Astrocyte (in vitro differentiated cells and primary cell): ENCODE measurements at regions not wholly inside any gene's neighbourhood (a gene's known extent, or its start where the extent isn't known, plus 50 kb on each side); places are given as distances from the start of the nearest gene placed in this dataset.

Source experiments
- DNase-seq: peaks from one replicate; pipeline ENCODE4 v3.0.0-alpha.2; 2010; ENCODE audit warnings: low read depth
- FAIRE-seq: peaks from 2 replicates; lab custom pipeline; 2011; peaks lifted over from hg19 to GRCh38; lab: Jason Lieb, UNC
- H2AFZ ChIP-seq: 2 replicates; pipeline ENCODE4 v1.6.0; 2012; ENCODE audit warnings: low read depth, low read length, inconsistent platforms
- H3K27ac ChIP-seq: 2 replicates; pipeline ENCODE4 v1.5.1; 2011; ENCODE audit warnings: low read depth, low read length, inconsistent platforms
- H3K27me3 ChIP-seq: 2 replicates; pipeline ENCODE4 v1.6.0; 2011; ENCODE audit warnings: low read length, inconsistent platforms; ENCODE audit not compliant: insufficient read depth
- H3K36me3 ChIP-seq: 2 replicates; pipeline ENCODE4 v1.5.1; 2011; ENCODE audit warnings: low read length, inconsistent platforms; ENCODE audit not compliant: insufficient read depth
- H3K4me1 ChIP-seq: 2 replicates; pipeline ENCODE4 v1.5.1; 2011; ENCODE audit warnings: low read length, inconsistent platforms; ENCODE audit not compliant: insufficient read depth
- H3K4me2 ChIP-seq: 2 replicates; pipeline ENCODE4 v1.6.0; 2012; ENCODE audit warnings: low read length, inconsistent platforms
- H3K4me3 ChIP-seq: 2 replicates; pipeline ENCODE4 v1.5.1; 2011; ENCODE audit warnings: low read depth, mild to moderate bottlenecking, low read length, inconsistent platforms; ENCODE audit not compliant: insufficient read depth
- H3K79me2 ChIP-seq: 2 replicates; pipeline ENCODE4 v1.6.0; 2012; ENCODE audit warnings: mild to moderate bottlenecking, low read length, inconsistent platforms; ENCODE audit not compliant: insufficient read depth
- H3K9ac ChIP-seq: 2 replicates; pipeline ENCODE4 v1.6.0; 2012; ENCODE audit warnings: mild to moderate bottlenecking, low read length, inconsistent platforms
- H3K9me3 ChIP-seq: 2 replicates; pipeline ENCODE4 v1.5.1; 2012; ENCODE audit warnings: low read depth, mild to moderate bottlenecking, low read length, inconsistent platforms; ENCODE audit not compliant: insufficient read depth
- H4K20me1 ChIP-seq: 2 replicates; pipeline ENCODE4 v1.6.0; 2012; ENCODE audit warnings: low read length, inconsistent platforms; ENCODE audit not compliant: insufficient read depth
- H3K27ac Mint-ChIP-seq: one replicate; pipeline ENCODE4 v1.8.0; 2021; ENCODE audit warnings: mild to moderate bottlenecking, mixed read lengths; ENCODE audit not compliant: unreplicated experiment
- H3K27me3 Mint-ChIP-seq: one replicate; pipeline ENCODE4 v1.8.0; 2021; ENCODE audit warnings: low read depth, mixed read lengths; ENCODE audit not compliant: unreplicated experiment
- H3K36me3 Mint-ChIP-seq: one replicate; pipeline ENCODE4 v1.8.0; 2021; ENCODE audit warnings: low read depth, mixed read lengths; ENCODE audit not compliant: unreplicated experiment
- H3K4me1 Mint-ChIP-seq: one replicate; pipeline ENCODE4 v1.8.0; 2021; ENCODE audit warnings: low read depth, mixed read lengths; ENCODE audit not compliant: unreplicated experiment
- H3K4me3 Mint-ChIP-seq: one replicate; pipeline ENCODE4 v1.8.0; 2021; ENCODE audit warnings: mild to moderate bottlenecking, moderate library complexity, mixed read lengths; ENCODE audit not compliant: unreplicated experiment
- H3K9me3 Mint-ChIP-seq: one replicate; pipeline ENCODE4 v1.8.0; 2021; ENCODE audit warnings: mild to moderate bottlenecking, mixed read lengths; ENCODE audit not compliant: unreplicated experiment
- EZH2 ChIP-seq: IDR thresholded peaks from 2 replicates; pipeline ENCODE4 v1.6.1; 2012; ENCODE audit warnings: mild to moderate bottlenecking, low read length, inconsistent platforms; ENCODE audit not compliant: insufficient read depth
- TF ChIP-seq, protein P1 (sequence below): IDR thresholded peaks from 2 replicates; pipeline ENCODE4 v1.5.1; 2011; ENCODE audit warnings: low read depth, mild to moderate bottlenecking, inconsistent platforms, low read length, moderate library complexity; ENCODE audit not compliant: insufficient read depth

DNA sequence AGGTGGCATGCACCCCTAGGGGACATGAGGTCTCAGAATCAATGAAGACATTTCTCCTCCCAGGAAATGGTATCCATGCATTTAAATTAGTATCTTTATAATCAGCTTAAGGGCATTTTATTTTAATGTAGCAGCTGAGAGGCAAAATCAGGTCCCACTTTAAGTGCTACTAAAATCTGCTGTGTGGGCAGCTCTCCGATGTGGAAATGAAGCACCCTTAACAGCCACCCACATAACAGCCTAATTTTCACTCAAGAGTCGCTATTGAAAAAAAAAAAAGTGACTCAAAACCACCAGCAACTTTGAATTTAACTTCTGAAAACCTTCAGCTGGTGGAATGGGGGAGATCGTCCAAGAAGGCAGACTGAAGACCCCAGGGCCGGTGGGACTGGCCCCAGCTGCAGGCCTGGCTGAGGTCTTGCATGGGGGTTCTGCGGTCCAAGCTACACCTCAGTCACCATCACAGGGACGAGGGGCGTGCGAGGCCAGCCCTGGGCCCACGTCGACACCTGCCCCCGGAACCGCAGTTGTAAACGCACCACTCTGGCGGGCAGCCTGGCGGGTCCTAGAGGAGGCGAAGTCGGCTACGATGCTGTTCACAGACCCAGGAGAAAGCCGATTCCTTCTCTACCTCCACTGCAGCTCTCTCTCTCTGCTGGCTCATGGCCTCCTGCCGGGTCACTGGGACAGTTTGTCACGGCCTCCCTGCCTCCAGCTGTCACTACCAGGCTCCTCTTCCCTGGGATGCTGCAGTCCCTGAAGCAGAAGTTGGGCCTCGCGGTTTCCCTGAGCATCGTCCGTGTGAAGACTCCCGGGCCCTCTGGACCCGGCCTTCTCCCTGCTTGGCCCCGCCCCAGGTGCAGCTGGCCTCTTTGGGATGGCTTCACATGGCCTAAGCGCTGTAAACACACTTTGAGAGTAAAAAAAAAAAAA lies 111.9 kb downstream of the KCNF1 start:
- Mint-ChIP-seq H3K4me1 (no peaks in the 10 kb centered on the region), H3K9me3 (peaks cover 4% of the 10 kb centered on the region), H3K27ac (no peak overlapping the region), H3K4me3 (no peak overlapping the region), H3K27me3 (peaks cover 25% of the 10 kb centered on the region), H3K36me3 (no peaks in the 10 kb centered on the region)
- Histone ChIP-seq H3K79me2 (no peaks in the 10 kb centered on the region), H3K27me3 (no peaks in the 10 kb centered on the region), H3K4me3 (no peak overlapping the region), H2AFZ (no peak overlapping the region), H3K4me2 (no peak overlapping the region), H3K4me1 (no peaks in the 10 kb centered on the region), H4K20me1 (no peaks in the 10 kb centered on the region), H3K27ac (no peak overlapping the region), H3K9ac (no peak overlapping the region), H3K36me3 (no peaks in the 10 kb centered on the region), H3K9me3 (no peaks in the 10 kb centered on the region)
- FAIRE-seq (no peak), DNase-seq (no peak)
- TF ChIP-seq EZH2: no peak
- TF ChIP-seq, protein P1, sequence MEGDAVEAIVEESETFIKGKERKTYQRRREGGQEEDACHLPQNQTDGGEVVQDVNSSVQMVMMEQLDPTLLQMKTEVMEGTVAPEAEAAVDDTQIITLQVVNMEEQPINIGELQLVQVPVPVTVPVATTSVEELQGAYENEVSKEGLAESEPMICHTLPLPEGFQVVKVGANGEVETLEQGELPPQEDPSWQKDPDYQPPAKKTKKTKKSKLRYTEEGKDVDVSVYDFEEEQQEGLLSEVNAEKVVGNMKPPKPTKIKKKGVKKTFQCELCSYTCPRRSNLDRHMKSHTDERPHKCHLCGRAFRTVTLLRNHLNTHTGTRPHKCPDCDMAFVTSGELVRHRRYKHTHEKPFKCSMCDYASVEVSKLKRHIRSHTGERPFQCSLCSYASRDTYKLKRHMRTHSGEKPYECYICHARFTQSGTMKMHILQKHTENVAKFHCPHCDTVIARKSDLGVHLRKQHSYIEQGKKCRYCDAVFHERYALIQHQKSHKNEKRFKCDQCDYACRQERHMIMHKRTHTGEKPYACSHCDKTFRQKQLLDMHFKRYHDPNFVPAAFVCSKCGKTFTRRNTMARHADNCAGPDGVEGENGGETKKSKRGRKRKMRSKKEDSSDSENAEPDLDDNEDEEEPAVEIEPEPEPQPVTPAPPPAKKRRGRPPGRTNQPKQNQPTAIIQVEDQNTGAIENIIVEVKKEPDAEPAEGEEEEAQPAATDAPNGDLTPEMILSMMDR: no peak

- TF ChIP-seq EZH2: no peak
- TF ChIP-seq, protein P1: no peak
- Mint-ChIP-seq H3K27me3 (peaks cover 24% of the 10 kb centered on the region), H3K36me3 (no peaks in the 10 kb centered on the region), H3K9me3 (peaks cover 2% of the 10 kb centered on the region), H3K27ac (no peak overlapping the region), H3K4me3 (no peak overlapping the region), H3K4me1 (no peaks in the 10 kb centered on the region)
- Histone ChIP-seq H3K4me1 (no peaks in the 10 kb centered on the region), H3K4me2 (no peak overlapping the region), H3K27me3 (no peaks in the 10 kb centered on the region), H3K79me2 (no peaks in the 10 kb centered on the region), H3K9me3 (no peaks in the 10 kb centered on the region), H3K4me3 (no peak overlapping the region), H4K20me1 (no peaks in the 10 kb centered on the region), H3K9ac (no peak overlapping the region), H2AFZ (no peak overlapping the region), H3K36me3 (no peaks in the 10 kb centered on the region), H3K27ac (no peak overlapping the region)
- no peak for DNase-seq
- FAIRE-seq: no peak
Observed at GRCh38 chr2:11024259-11024645, 112.5 kb downstream of the KCNF1 start.

GRCh38 chr2:11024687-11025086 lies 113.0 kb downstream of the KCNF1 start:
- no peak overlapping the region for H3K4me3 Mint-ChIP-seq
- H3K4me2 ChIP-seq: no peak overlapping the region
- H3K9me3 ChIP-seq: no peaks in the 10 kb centered on the region
- H3K4me1 ChIP-seq: no peaks in the 10 kb centered on the region
- DNase-seq (no peak), FAIRE-seq (no peak)
- no peak overlapping the region for H3K27ac ChIP-seq
- H3K9me3 Mint-ChIP-seq: peaks cover 2% of the 10 kb centered on the region
- peaks cover 21% of the 10 kb centered on the region for H3K27me3 Mint-ChIP-seq
- H3K36me3 ChIP-seq: no peaks in the 10 kb centered on the region
- no peaks in the 10 kb centered on the region for H4K20me1 ChIP-seq
- no peaks in the 10 kb centered on the region for H3K36me3 Mint-ChIP-seq
- no peaks in the 10 kb centered on the region for H3K79me2 ChIP-seq
- no peaks in the 10 kb centered on the region for H3K27me3 ChIP-seq
- no peak overlapping the region for H3K27ac Mint-ChIP-seq
- no peak overlapping the region for H3K9ac ChIP-seq
- no peak for TF ChIP-seq EZH2
- TF ChIP-seq, protein P1: no peak
- no peak overlapping the region for H3K4me3 ChIP-seq
- H3K4me1 Mint-ChIP-seq: no peaks in the 10 kb centered on the region
- no peak overlapping the region for H2AFZ ChIP-seq
